Transverse colon (tissue), 4 donors: ENCODE measurements at regions not wholly inside any gene's neighbourhood (a gene's known extent, or its start where the extent isn't known, plus 50 kb on each side); places are given as distances from the start of the nearest gene placed in this dataset.
A peak's percentile ranks its signal among the peaks of the same experiment; 100 is the strongest.

Experiments
- DNase-seq: peaks from one replicate; pipeline ENCODE4 v3.0.0-alpha.2; 2019
- H3K27ac ChIP-seq, 4 donors: fragments of 200-600 bp; sonication (generic); 2 replicates each; pipeline ENCODE4 v1.5.1; 2016 to 2018; ENCODE audit warnings: inconsistent platforms in 4 of 4
- H3K27me3 ChIP-seq: fragments of 200-600 bp; sonication (generic); 2 replicates; pipeline ENCODE4 v1.5.1; 2017; ENCODE audit warnings: inconsistent platforms
- H3K36me3 ChIP-seq, 4 donors: fragments of 200-600 bp; sonication (generic); 2 replicates each; pipeline ENCODE4 v1.5.1; 2017 to 2019; ENCODE audit warnings: inconsistent platforms in 4 of 4
- H3K4me1 ChIP-seq, 4 donors: fragments of 200-600 bp; sonication (generic); 2 replicates each; pipeline ENCODE4 v1.5.1; 2017 to 2020; ENCODE audit warnings: inconsistent platforms in 4 of 4
- H3K4me3 ChIP-seq, 4 donors: fragments of 200-600 bp; sonication (generic); 1 replicate in 1 of 4; 2 replicates in 3 of 4; pipeline versions ENCODE4 v1.5.1 to v1.6.1; 2017 to 2019; ENCODE audit warnings: inconsistent platforms in 4 of 4
- H3K9me3 ChIP-seq, 2 donors: fragments of 200-600 bp; sonication (generic); 2 replicates each; pipeline ENCODE4 v1.5.1; 2017 to 2019; ENCODE audit warnings: inconsistent platforms in 2 of 2
- CTCF ChIP-seq, 5 experiments: fragments of 200-600 bp in 3 of 5; fragments of 450-650 bp in 2 of 5; sonication (generic) in 3 of 5; IDR thresholded peaks; 1 replicate in 2 of 5; 2 replicates in 3 of 5; pipeline ENCODE4 v1.5.1; 2016 to 2017; ENCODE audit warnings: antibody characterized with exemption in 5 of 5, inconsistent platforms in 3 of 5, mild to moderate bottlenecking in 2 of 5, moderate library complexity in 1 of 5
- EP300 ChIP-seq: sonication (generic); formaldehyde crosslinking; IDR thresholded peaks from one replicate; pipeline ENCODE4 v1.6.1; 2017; ENCODE audit warnings: antibody characterized with exemption, low read depth
- POLR2A ChIP-seq: fragments of 450-650 bp; IDR thresholded peaks from one replicate; pipeline ENCODE4 v1.6.1; 2016; ENCODE audit warnings: antibody characterized with exemption, mild to moderate bottlenecking, moderate library complexity
- POLR2AphosphoS5 ChIP-seq, 3 donors: sonication (generic); formaldehyde crosslinking; IDR thresholded peaks; one replicate each; pipeline ENCODE4 v1.6.1; 2016; ENCODE audit warnings: antibody characterized with exemption in 3 of 3
- WGBS, 2 donors: methylation state at CpG; one replicate each; pipeline ENCODE4 v1.1.5; 2018; ENCODE audit warnings: low coverage in 1 of 2; 5-methylcytosine and 5-hydroxymethylcytosine counted together
- in situ Hi-C, 4 donors: fragments of 200-750 bp; cut with MboI; loops; one replicate each; pipeline versions ENCODE4 v1.15.0 to v1.15.1; 2017; ENCODE audit warnings: low sequenced_read_pairs in 3 of 4, low pct_ligation_motif_present in 1 of 4, low pct_unique_long_range_greater_than_20kb in 1 of 4
- intact Hi-C: fragments of 100-400 bp; cut with DNase I; formaldehyde crosslinking; loops from one replicate; pipeline ENCODE4 v1.15.1; 2023; ENCODE audit warnings: low total_unique reads

- Histone ChIP-seq H3K36me3 (no peaks in the 10 kb centered on the region), H3K4me1 (peaks cover 0 to 13% (median 3%) of the 10 kb centered on the region in 4 donors), H3K4me3 (no peak overlapping the region), H3K27ac (no peak overlapping the region), H3K9me3 (peaks cover 13 to 14% of the 10 kb centered on the region in 2 donors), H3K27me3 (no peaks in the 10 kb centered on the region)
- intact Hi-C loops: no loop called here
- TF ChIP-seq POLR2AphosphoS5 (IDR thresholded peaks at IDR 0.05): no peak
- no peak for TF ChIP-seq CTCF (IDR thresholded peaks at IDR 0.05)
- TF ChIP-seq EP300: no peak
- TF ChIP-seq POLR2A: no peak
- 78 to 83% methylated on average over 2 to 3 of the region's 3 CpGs for WGBS, 2 donors
- DNase-seq: no peak
- in situ Hi-C loops: loop anchor here in 1 of 4 donors (25.0 kb wide), 1 partner anchor 421 kb away; no protein-coding TSS in a partner anchor
Observed at GRCh38 chr2:191483117-191483516, 194.8 kb upstream of the NABP1 start.

- WGBS, 2 donors: 50 to 56% methylated on average over 2 to 3 of the region's 3 CpGs
- no peak overlapping the region for H3K27ac ChIP-seq
- intact Hi-C loops (no loop called here), in situ Hi-C loops (loop anchor here in 1 of 4 donors (25.0 kb wide), 1 partner anchor 424 kb away; no protein-coding TSS in a partner anchor)
- no peaks in the 10 kb centered on the region for H3K36me3 ChIP-seq
- TF ChIP-seq POLR2AphosphoS5 (IDR thresholded peaks at IDR 0.05): no peak
- no peak for TF ChIP-seq POLR2A
- no peak for TF ChIP-seq CTCF (IDR thresholded peaks at IDR 0.05)
- TF ChIP-seq EP300: no peak
- peak; percentile 11 for DNase-seq
- no peaks in the 10 kb centered on the region for H3K27me3 ChIP-seq
- H3K4me1 ChIP-seq: peaks cover 0 to 9% (median 0%) of the 10 kb centered on the region in 4 donors
- peaks cover 4 to 10% of the 10 kb centered on the region in 2 donors for H3K9me3 ChIP-seq
- no peak overlapping the region for H3K4me3 ChIP-seq
Observed at GRCh38 chr2:191486584-191487320, 191.2 kb upstream of the NABP1 start.

GRCh38 chr2:191488135-191488534 is 189.8 kb upstream of the NABP1 start:
- in situ Hi-C loops: loop anchor here in 1 of 4 donors (25.0 kb wide), 1 partner anchor 426 kb away; no protein-coding TSS in a partner anchor
- WGBS, 2 donors: 20 to 56% methylated on average over 1 to 7 of the region's 7 CpGs

More at GRCh38 chr2:191488135-191488534, 189.8 kb upstream of the NABP1 start:
- Histone ChIP-seq H3K4me3 (no peak overlapping the region), H3K4me1 (peaks cover 0 to 9% (median 0%) of the 10 kb centered on the region in 4 donors), H3K27me3 (no peaks in the 10 kb centered on the region), H3K36me3 (no peaks in the 10 kb centered on the region), H3K9me3 (no peaks in the 10 kb centered on the region), H3K27ac (no peak overlapping the region)
- no peak for TF ChIP-seq POLR2A
- TF ChIP-seq EP300: no peak
- TF ChIP-seq CTCF (IDR thresholded peaks at IDR 0.05): no peak
- no peak for TF ChIP-seq POLR2AphosphoS5 (IDR thresholded peaks at IDR 0.05)
- intact Hi-C loops: no loop called here
- DNase-seq: peak; percentile 59
